Erythroblast (primary cell): ENCODE measurements at regions not wholly inside any gene's neighbourhood (a gene's known extent, or its start where the extent isn't known, plus 50 kb on each side); places are given as distances from the start of the nearest gene placed in this dataset.

Source experiments
- GATA1 ChIP-seq: IDR thresholded peaks from 2 replicates; pipeline ENCODE4 v1.6.1; 2011; ENCODE audit warnings: low read depth, mild to moderate bottlenecking, control low read depth, low read length, moderate library complexity
- POLR2A ChIP-seq: IDR thresholded peaks from 2 replicates; pipeline ENCODE4 v1.6.1; 2011; ENCODE audit warnings: mild to moderate bottlenecking, low read length

GRCh38 chr3:106560451-106560966 is 691.7 kb upstream of the CBLB start:
- no peak for TF ChIP-seq POLR2A
- TF ChIP-seq GATA1: no peak
